Cerebellar cortex (tissue), 1 donor: ENCODE measurements at regions not wholly inside any gene's neighbourhood (a gene's known extent, or its start where the extent isn't known, plus 50 kb on each side); places are given as distances from the start of the nearest gene placed in this dataset.
"Not testable (repeated sequence)": the region's sequence is repeated elsewhere in the genome, so short reads cannot be mapped to it uniquely, and the experiment has no call there.

ENCODE experiments used
- DNase-seq: peaks from one replicate; pipeline ENCODE4 v3.0.0-alpha.2; 2015; ENCODE audit warnings: low spot score

- no peak for DNase-seq
Measured at GRCh38 chr6:100226811-100227210, 232.8 kb upstream of the MCHR2 start.

- DNase-seq, result not testable (repeated sequence)
Measured at GRCh38 chr6:100223952-100224351, 229.9 kb upstream of the MCHR2 start.

- DNase-seq, result no peak
Measured at GRCh38 chr6:100220543-100220942, 226.5 kb upstream of the MCHR2 start.

- no peak for DNase-seq
Measured at GRCh38 chr6:100217225-100218012, 223.4 kb upstream of the MCHR2 start.

GRCh38 chr6:100216760-100217159 lies 222.7 kb upstream of the MCHR2 start:
- DNase-seq, result no peak

DNA sequence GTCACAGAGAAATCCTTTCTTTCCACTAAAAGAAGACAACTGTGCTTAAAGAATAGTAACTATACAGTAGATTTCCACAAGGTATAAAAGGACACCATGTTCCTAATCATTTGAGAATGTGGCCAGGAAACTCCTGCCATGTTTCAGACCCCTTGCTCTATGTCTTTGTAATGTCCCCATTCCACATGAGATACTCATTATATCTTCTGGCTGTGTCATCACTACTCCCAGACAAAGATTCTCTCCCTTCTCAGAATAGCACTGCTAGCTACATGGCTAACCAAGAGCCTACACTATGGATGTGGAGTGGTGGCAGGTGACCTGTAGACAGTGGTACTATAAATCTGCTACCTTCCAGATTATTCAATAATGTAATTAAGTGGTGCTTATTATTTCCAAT lies 218.1 kb upstream of the MCHR2 start:
- DNase-seq, result no peak

- no peak for DNase-seq
Measured at GRCh38 chr6:100210137-100211117, 216.4 kb upstream of the MCHR2 start.

GRCh38 chr6:100209323-100210136 lies 215.5 kb upstream of the MCHR2 start:
- no peak for DNase-seq

DNA sequence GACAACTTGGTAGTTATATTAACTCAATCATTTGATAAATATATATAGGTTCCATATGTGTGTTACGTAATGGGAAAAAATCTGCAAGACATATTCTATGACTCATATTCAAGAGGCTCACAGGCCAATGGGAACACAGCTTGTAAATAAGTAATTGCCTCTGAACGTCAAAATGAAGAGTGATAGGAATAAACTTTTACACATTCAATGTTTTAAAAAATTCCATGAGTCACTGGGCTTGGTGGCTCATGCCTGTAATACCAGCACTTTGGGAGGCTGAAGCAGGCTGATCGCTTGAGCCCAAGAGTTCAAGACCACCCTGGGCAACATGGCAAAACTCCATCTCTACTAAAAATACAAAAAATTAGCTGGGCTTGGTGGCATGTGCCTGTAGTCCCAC lies 209.4 kb upstream of the MCHR2 start:
- no peak for DNase-seq

GRCh38 chr6:100202417-100203194 lies 208.6 kb upstream of the MCHR2 start:
- DNase-seq, result no peak

DNA sequence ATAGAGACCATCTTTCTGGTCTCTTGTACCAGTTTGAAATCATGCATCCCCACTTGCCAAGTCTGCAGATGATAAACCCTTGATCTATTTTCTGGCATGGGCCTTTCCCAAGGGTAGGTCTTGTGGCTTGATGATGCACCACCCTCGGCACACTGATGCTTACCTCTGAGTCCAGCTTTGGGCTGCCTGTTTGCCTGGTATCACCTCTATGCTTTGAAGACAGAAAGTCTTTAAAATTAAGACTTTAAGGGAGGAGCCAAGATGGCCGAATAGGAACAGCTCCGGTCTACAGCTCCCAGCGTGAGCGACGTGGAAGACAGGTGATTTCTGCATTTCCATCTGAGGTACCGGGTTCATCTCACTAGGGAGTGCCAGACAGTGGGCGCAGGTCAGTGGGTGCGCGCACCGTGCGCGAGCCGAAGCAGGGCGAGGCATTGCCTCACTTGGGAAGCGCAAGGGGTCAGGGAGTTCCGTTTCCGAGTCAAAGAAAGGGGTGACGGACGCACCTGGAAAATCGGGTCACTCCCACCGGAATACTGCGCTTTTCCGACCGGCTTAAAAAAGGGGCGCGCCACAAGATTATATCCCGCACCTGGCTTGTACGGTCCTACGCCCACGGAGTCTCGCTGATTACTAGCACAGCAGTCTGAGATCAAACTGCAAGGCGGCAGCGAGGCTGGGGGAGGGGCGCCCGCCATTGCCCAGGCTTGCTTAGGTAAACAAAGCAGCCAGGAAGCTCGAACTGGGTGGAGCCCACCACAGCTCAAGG lies 202.4 kb upstream of the MCHR2 start:
- DNase-seq, result not testable (repeated sequence)

GRCh38 chr6:100195244-100195643 lies 201.2 kb upstream of the MCHR2 start:
- not testable (repeated sequence) for DNase-seq

- no peak for DNase-seq
Measured at GRCh38 chr6:100194535-100194934, 200.5 kb upstream of the MCHR2 start.

- no peak for DNase-seq
Measured at GRCh38 chr6:100188754-100189153, 194.7 kb upstream of the MCHR2 start.

DNA sequence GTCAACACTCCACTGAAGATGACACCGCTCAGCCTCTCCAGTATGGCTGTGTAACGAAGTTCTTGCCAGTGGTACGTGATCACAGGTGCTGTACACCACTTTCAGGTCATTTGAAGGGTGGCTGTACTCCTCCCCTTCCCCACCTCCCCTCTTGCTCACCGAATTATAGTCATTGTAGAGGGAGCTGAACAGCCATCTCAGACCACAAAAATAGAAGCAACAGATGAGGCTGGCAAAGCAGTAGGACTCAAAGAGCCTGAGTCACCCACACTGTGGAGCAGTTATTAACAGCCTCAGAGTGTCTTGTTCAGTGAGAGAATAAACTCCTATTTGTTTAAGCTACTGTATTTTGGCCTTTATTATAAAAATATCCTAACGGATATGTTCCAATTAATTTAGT lies 192.5 kb upstream of the MCHR2 start:
- DNase-seq, result no peak

DNA sequence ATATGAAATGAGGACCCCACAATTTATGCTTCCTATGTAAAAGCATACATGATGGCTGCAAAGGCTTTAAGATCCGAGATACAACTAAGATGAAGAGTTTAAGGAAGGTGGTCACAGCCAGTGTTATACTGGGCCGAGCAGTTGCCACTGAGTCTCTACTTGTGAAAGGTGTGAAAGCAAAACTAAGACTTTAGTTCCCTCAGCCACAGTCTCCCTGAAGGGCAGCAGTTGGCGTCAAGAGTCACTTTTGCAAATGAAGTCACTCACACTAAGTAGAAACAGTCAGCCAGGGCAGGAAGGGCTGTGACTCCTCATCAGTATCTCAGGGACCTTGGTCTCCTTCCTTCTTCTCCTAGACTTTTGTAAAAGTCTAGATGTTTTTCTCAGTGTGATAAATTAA lies 191.6 kb upstream of the MCHR2 start:
- no peak for DNase-seq

DNA sequence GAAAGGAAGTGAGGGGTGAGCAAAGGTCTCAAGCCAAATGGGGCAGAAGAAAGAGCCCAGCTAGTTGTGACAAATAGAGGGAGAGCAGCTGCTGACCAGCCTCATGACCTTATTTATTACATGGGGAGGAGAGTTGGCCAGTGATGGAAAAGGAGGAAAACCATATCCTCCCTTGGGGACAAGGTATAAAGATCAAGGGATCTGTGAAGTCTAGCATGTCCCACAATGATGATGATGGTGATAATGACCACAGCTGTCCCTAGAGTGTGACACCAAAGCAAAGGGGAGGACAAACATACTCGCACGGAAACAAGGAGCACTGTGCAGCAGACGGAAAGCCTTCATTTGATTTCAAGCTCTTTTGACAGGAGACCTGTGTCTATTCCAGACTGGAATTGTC lies 190.4 kb upstream of the MCHR2 start:
- DNase-seq, result no peak

- DNase-seq, result no peak
Measured at GRCh38 chr6:100182313-100182712, 188.3 kb upstream of the MCHR2 start.

GRCh38 chr6:100181309-100181708 lies 187.3 kb upstream of the MCHR2 start:
- DNase-seq, result no peak

GRCh38 chr6:100179576-100179975 lies 185.6 kb upstream of the MCHR2 start:
- DNase-seq, result no peak

GRCh38 chr6:100177956-100178355 lies 183.9 kb upstream of the MCHR2 start:
- no peak for DNase-seq
